HG03460 (cell line): ENCODE measurements at regions not wholly inside any gene's neighbourhood (a gene's known extent, or its start where the extent isn't known, plus 50 kb on each side); places are given as distances from the start of the nearest gene placed in this dataset.

ENCODE experiments used
- ATAC-seq: cut with Tn5 transposase; IDR thresholded peaks from one replicate; pipeline ENCODE4 v1.9.1; 2021; ENCODE audit not compliant: unreplicated experiment

DNA sequence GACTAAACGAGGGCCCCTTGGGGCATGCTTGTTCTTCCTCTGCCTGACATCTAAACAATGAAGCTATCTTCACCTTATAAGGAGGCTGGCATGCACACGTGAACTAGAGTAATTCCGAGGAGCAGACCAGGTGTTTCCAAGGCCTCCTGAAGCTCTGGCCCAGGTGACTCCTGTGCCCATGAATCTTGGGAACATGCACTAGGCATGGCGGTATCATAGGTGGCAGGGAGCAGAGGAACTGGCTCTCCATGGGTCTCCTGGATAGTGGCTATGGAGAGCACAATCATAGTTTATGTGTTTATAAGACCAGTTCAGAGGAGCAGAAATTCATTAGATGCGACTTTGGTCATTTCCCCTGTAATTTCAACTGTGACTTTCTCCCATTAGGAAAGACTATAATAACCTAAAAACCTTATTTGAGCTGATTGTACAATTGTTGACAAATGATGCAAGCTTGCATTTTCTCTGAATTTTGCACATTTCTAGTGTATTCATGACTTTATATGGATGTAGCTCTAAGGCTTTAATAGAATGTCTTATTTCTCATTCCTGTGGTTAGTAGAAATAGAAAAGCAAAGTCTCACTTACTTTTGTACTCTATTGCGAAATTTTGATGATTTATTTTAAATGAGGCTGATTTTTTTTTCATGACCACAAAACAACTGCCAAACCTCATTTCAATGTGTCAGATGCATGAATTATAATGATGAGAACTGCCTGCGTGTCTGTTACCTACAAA is 135.3 kb upstream of the RPS23 start:
- no peak for ATAC-seq

DNA sequence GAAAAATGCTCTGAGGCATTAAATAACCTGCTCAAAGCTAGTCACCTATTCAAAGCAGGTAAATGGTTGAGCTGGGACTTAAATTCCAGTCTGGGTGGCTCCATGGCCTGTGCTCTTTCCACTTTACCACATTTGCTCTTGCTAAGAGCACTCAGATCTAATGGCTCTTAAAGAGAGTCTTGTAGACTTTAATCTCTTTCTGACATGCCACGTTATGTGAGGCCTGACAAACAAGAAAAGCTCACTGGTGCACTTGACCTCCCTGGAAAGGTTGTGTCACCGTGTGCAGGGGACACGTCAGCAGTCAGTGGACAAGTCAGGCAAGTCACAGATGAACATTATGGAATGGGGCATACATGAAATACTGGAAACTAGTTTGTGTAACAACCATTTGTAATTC is 129.9 kb upstream of the RPS23 start:
- ATAC-seq = no peak

DNA sequence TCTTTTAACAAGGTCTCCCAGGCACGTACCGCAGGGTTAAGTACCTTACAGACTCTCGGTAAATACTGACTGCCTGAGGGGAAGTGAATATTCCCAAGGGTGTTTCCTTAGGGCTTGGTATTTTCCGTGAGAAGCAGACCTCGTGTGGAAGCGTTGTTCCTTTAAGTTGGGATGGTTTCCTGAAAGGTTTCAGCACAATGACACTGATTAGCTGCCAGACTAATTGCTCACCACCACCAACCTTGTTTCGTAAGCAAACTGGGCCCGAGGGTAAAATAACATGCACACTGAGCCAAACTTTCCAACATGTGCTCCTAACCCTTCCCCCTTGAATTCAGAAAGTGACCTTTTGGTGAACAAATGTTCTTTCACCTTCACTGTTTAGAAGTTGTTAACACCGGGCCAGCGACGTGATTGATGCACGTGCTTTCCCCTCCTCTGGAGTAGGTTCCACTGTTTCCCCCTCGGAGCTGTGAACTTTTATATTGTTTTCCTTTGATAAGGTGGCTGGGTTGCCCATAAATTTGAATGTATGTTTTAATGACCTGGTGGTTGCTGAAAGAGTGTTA is 128.1 kb upstream of the RPS23 start:
- no peak for ATAC-seq

DNA sequence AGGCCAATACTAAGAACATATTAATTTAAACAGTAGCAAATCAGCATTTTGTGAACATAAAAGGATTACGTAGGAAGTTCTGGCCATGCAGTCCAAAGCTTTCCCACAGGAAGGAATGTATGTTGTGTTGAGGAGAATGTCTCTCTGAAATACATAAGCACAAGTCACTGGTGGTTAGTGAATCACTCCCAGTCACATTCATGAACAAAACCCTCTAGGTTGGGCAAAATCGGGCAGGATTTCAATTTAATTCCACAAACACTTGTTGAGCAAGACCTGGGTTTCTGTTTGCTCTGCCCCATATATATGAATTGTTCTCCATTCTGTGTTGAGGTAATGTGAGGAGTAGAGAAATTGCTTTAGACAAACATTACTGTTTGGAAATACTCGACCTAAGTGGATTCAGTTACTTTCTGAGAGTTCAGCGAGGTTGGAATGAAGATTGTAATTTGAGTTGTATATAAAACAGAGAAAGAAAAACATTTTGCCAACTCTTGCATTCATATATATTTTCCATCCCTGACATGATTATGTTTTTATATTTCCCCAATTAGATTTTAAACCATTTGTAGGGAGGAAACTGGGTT is 127.6 kb upstream of the RPS23 start:
- no peak for ATAC-seq

DNA sequence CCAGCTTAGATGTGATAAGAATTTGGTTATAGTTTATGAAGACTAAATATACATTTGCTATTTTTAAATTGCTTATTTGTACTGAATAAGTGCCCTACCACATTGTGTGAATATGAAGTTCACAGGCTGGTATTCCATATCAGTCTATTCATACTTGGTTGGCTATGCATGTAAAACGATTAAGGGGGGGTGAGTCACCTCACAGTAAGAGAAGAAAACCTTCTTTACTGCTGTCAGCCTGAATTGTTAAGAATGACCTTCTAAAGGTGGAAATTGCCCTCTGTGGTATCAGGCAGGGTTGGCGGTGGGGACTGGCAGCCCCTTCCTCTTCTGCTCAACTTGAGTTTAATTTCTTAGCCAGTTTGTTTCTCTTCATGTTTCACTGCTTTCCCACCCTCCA is 127.0 kb upstream of the RPS23 start:
- no peak for ATAC-seq

DNA sequence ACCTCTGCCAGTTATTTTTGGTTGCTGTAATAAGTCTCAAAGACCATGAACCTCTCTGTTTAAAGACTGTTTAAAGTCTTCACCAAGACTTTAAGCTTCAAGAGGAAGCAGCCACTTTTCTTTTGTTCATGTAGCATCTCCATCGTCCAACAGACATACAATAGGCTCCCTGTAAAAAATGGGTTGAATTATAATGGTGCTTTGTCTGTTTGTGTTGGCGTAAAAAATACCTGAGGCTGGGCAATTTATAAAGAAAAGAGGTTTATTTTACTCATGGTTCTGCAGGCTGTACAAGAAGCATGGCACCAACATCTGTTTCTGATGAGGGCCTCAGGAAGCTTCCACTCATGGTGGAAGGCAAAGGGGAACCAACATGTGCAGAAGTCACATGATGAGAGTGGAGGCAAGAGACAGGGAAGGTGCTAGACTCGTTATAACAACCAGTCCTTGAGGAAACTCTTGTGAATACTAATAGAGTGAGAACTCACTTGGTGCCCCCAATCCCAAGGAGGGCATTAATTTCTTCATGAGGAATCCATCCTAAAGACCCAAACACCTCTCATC is 126.3 kb upstream of the RPS23 start:
- no peak for ATAC-seq

DNA sequence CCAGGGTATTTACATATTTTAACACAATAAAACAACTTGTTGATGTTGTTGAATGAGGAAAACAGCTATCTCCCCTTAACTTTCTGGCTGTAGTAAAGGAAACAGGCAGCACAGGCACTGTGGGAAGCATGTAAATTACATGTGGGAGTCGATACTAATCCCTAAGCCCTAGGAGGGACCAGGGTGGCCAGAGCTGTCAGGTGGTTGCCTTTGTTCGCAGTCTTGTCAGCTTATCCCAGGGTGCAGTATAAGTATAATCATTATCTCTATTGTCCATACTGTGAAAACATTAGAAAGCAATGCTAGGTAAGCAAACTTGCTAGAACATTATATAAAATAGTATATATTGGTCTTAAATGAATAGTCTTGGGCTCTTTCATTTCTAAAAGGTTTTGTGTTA is 125.6 kb upstream of the RPS23 start:
- no peak for ATAC-seq

DNA sequence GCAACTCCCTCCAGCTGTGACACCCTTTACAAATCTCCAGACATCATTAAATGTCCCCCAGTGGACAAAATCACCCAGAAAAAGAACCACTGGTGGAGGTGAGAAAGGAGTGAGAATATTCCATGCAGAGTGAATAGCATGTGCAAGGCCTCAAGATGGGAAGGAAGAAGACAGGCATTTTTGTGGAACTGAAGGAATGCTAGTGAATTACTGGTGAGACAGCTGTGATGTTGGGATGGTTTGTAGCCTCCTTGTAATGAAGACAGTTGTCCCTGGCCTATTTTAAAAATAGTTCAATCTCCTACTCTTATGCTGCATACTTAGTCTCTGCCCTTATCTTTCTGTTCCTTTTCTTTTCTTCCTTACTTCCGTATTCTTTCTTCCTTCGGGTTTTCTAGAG is 124.9 kb upstream of the RPS23 start:
- ATAC-seq = no peak

DNA sequence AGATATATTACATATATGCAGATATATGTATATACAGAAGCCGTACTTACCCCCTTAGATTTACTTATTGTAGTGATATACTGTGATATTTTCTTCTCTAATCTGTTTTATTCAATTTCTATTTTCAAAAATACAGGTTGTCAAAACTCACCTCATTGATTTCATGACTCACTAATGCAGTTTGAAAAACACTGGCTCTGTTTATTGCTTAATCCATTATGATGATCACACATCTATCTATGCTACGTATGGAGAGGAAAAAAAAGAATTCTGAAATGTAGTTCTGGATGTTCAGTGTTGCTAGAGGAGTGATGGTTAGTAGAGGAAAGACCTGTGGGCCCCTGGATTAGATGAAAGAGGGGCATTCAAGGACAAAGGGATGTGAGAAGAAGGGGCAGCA is 121.0 kb upstream of the RPS23 start:
- no peak for ATAC-seq

DNA sequence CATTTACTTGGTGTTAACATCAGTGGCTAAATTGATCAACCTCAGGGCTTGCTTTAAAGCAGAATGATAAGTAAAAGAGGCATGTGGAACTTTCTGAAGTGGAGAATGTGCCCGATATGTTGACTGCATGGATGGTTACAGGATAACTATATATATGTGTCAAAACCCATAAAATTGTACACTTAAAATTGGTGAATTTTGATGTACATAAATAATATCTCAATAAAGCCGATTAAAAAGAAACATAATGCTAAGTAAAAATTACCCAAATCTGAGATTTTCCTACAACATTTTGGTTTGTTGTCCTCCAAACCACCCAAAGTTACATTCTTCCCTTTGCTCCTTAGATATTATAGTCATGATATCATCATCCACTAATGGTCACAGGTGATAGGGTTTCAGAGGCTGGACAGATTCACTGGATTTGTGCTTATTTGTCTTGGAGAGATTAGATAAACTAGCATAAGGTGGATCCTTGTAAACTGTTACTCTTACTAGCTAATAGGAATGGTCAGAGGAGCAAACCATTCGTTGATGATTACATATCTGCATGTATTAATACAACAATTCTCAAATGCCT is 119.7 kb upstream of the RPS23 start:
- no peak for ATAC-seq

DNA sequence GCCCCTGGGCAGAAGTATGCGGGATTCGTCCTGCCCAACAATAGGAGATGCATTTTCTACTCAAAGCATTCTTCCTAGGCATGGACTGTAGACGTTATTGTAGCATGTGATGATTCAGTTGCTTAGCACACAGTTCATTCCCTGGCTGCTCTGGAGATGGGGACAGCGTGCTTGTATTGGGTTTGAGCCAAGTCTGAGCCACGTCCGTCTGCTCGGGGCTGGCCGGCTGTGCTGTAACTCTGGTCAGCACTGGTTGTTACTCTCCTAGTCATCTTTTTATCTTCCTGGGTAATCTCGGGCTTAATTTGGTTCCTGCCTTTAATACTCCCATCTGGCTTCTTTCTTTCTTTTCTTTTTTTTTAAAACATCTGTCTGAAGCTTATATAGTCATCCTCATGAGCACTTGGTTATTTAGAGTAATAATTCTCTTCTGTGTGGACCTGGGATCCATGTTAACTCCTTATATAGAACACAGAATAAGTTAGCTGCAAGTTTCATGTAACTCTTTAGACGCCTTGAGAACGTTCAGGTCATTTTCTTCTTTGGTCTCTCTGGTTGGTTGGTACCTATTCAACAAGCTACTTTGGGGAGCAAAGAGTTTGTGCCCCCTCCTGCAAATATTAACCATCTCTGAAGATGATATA is 118.8 kb upstream of the RPS23 start:
- no peak for ATAC-seq

DNA sequence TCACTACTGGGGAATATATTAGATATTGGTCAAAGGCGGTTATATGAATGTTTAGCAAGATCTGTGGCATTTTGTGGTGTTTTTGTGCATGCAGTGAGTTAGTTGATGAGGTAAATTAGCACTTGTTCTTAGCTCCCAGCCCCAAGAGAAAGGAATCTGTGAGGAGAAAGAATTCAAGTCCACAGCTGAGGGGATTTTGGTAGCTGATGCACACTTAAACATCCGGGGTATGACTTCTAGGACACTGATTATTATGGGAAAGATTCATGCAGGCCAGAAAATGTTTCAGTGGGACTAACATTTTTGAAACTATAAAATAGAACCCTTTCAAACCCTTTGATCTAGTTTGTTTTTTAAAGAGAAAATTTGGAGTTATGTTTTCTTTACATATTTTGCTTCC is 118.2 kb upstream of the RPS23 start:
- ATAC-seq = no peak

DNA sequence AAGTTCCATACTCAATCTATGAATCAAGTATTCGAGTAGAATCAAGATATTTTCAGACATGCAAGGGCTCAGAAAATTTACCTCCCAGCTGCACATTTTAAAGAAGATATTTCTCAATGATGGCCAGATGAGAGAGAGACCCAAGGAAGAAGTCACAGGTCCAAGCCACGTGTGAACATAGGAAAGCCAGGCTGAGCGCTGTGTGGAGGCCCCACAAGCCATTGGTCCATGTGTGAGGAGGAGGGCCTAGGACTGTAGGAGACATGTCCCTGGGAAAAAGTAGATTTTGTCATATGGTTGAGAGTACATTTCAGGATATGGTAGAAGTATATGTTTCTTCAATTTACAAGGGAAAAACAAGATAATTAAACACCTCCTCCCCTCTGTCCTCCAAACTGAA is 115.8 kb upstream of the RPS23 start:
- ATAC-seq = no peak

DNA sequence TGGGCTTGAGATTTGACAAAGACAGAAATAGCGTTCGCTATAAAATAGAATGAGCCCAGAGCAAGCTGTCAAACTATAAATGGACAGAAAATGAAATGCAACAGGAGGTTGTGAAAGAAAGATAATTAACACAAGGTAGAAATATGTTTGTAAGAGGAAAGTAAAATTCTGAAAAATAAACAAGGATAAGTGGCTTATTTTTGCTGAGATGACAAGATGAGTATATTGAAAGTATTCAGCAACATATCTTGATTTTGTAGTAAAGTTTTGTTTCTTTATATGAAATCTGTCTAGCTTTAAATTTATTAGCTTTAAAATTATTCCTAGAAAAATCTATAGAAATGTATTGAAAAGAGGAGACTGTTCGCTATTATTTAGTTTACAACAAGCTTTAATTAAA is 111.9 kb upstream of the RPS23 start:
- ATAC-seq = no peak

DNA sequence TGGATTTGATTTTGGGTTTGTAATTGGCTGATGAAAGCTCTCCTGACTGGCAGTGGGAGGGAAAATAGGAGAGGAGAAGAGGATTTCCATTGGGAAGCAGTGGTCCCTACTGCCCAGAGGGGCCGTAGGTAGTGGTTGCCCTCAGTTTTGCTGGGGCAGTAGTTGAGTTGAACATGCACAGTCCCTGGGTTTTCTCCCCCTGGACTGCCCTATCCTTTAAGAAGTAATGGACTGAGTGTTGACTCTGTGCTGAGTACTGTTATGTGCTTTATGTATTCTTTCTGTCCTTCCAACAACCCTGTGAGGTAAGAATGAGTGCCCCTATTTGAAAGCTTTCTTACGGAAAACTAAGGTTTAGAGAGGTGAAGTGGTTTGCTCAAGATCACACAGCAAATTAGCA is 111.2 kb upstream of the RPS23 start:
- ATAC-seq = no peak

DNA sequence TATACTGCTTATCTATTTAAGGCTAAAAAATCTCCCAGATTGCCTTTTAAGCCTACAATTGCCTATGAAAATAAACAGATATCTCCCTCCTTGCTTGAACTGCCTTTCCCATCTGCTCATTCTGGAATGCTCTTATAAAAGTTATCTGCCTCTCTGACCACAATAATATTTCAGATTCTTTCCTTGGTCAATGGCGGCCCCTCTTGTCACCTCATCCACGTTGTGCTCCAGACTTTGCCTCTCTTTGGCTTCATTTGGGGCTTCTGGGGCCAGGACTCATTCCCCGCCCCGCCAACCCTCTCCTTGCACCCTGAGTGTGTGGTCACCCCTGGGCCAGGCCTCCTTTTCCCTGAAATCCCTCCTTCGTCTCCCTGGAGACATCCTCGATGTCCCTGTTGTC is 110.0 kb upstream of the RPS23 start:
- no peak for ATAC-seq

DNA sequence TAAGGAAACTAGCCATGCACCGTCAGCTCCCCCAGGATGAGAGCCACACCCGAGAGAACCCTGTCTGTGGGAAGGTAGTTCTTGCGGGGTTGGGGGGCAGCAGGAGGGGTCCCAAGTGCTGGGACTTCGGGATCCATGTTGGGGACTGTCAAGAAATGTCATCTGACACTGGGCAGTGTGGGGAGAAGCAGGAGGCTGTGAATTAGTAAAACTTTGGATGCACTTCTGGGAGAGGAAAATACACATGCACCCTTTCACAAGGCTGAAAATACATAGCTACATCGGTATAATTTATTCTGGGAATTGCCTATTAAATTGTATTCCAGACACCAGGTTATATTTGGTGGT is 109.6 kb upstream of the RPS23 start:
- ATAC-seq = no peak

DNA sequence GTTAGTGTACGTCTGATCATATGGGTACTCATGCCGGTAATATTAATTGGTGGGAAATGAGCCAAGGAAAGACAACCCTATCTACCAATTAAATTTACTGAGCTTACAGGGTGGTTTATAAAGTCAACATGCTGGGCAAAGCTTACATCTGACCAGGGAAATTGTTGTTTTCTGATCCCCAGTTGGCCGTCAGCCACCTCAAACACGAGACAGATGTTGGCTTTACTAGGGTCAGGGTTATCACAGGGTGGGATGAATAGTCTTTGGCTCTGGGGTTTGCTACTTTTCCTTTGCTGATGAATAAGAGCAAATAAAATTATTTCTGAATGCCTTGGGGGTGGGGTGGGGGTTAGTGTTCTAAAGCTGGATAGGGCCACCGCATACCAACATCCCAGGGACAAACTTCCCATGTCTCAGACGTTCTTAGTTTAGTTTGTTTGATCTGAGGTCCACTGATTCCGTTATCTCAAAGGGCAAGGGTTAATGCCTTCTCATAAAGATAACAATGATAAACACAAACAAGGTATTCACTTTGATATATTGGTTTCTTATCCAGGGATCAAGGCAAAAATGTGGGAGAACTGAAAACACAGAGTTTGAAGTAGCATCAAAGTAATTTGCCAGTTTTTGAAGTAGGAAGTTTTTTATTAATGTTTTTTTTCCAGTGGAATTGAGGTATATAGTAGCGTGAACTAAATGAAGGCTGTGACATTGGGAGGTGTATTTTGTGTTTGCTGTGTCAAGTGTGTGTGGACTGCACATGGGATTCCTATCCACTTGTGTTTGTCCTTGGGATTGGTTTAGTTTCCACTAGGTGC is 109.1 kb upstream of the RPS23 start:
- ATAC-seq = no peak

DNA sequence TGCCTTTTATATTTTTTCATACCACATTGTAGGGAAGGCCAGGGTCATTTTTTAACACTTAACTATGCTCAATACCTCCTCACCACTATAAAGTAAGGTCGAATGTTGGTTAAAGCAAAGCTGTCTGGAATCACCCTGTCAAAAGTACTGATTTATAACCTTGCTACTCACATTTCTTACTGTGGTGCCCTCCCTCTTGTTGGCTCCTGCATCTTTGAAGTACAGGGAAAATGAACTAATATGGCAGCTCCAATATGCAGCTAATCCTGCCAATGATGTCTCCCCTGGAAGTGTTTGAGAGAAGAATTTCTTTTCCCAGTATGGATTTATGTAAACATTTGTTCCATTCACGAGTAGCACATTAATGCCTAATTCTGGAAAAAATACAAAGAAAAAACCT is 108.4 kb upstream of the RPS23 start:
- ATAC-seq = no peak

DNA sequence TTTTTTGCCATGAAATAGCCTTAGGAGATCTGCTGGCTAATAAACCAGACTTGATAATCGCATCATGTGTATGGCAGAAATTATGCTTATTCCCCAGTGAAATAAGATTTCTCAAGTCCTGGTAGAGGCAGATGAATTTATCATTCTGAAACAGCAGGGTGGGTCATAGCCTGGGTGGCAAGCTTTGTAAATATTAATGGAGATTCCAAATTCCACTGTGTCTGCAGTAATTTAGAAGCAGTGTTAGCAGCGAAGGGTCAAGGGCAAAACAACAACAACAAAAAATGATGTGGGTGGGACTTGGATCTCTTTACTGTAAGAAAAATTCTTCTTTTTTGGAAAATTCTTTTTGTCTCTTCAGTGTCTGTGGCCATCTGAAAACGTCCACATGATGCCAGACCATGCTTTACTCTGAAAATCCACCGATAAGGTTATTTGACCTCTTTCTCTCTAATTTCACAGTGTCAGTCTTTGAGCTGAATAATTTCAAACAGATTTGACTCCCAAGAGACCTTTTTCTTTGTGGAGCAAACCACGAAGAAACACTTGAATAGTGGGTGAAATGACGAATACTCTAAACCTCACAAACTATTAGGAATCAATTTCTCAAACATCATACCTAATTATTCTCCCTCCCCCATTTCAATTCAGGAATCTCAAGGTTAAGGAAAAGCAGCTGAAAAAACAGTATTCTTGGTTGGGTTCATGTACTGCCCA is 106.0 kb upstream of the RPS23 start:
- no peak for ATAC-seq
